GM19324 (cell line): ENCODE measurements at regions not wholly inside any gene's neighbourhood (a gene's known extent, or its start where the extent isn't known, plus 50 kb on each side); places are given as distances from the start of the nearest gene placed in this dataset.

Source experiments
- ATAC-seq: cut with Tn5 transposase; IDR thresholded peaks from one replicate; pipeline ENCODE4 v1.9.1; 2021; ENCODE audit warnings: mild to moderate bottlenecking, moderate library complexity; ENCODE audit not compliant: unreplicated experiment, low FRiP score

DNA sequence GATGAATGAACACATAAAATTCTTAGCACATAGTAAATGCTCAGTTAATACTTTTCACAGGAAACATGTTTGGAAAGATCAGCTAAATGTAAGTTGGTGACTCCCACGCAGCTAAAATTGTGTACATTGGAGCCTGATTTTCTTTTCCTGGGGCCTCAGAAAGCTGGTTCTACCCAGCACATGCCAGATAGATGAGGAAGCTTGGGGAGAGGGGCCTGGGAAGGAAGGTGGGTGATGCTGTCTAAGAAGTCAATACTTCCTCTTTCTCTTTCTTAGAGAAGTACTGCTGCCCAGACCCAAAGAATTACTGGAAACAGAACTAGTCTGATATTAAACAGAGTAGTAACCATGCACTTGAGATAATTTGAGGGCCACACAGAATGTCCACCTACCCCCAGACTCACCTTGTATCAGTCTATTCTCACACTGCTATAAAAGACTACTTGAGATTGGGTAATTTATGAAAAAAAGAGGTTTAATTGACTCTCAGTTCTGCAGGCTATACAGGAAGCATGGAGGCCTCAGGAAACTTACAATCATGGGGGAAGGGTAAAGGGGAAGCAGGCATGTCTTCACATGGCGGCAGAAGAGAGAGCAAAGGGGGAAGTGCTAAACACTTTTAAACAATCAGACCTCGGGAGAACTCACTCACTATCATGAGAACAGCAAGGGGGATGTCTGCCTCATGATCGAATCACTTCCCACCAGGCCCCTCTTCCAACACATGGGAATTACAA, 123.3 kb upstream of the MED13L start:
- no peak for ATAC-seq

DNA sequence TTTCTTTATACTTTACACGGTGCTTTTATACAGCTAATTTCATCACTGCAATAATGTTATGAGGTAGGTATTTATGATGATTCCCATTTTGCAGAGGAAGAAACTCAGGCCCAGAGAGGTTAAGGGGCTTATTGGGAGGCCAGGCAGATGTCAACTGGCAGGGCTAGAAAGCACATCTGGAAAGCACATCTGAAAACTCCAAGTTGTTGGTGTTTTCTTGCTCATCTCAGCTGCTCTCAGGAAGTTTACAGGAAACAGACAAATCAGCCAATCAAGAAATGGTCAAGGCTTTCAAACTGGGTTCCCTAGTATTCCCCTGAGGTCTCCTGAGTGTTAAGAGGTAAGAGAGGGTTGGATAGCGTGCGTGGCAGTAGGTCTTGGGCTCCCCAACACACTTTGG, 124.1 kb upstream of the MED13L start:
- no peak for ATAC-seq

DNA sequence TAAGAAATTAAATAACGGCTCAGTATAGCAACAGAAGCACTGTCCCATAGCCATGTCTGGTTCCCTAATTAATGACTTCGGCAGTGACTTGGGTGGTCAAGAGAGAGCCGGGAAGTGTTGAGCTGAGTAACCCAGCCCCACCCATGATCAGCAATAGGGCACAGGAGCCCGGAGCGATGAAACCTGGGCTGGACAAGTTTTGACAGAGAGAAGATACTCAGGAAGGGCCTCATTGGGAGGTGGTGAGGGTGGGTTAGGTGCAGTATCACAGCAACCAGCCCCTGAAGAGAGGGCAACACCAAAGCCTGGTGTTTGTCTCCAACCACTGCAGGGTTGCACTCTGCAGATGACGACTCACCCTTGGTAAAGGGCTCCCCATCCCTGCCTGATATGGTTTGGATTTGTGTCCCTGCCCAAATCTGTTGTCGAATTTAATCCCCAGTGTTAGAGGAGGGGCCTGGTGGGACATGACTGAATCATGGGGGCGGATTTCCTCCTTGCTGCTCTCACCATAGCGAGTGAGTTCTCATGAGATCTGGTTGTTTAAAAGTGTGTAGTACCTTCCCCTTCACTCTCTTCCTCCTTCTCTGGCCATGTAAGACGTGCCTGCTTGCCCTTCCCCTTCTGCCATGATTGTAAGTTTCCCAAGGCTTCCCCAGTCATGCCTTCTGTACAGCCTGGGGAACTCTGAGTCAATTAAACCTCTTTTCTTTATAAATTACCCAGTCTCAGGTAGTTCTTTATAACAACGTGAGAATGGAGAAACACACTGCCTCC, 124.9 kb upstream of the MED13L start:
- ATAC-seq = no peak

GRCh38 chr12:116403546-116403945, 126.1 kb upstream of the MED13L start:
- no peak for ATAC-seq

GRCh38 chr12:116404247-116404646, 126.8 kb upstream of the MED13L start:
- ATAC-seq = no peak

- no peak for ATAC-seq
These were observed 127.6 kb upstream of the MED13L start for GRCh38 chr12:116404913-116405611.

DNA sequence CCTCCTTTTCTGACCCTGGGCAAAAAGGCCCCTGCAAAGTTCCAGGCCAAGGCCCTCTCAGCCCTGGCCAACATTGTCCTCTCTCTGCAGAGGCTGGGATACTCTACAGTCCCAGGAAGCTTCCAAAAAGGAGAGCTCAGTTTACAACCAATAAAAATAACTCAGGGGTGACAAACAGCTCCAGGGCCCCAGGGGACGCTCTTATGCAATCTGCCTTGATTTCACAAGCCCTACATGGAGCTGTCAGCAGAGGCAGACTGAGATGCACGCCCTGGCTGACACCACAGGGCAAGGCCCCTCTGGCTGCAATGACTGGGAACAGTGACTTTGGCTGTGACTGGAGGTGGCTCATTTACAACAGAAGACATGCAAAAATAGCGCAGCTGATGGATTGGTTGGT, 129.0 kb upstream of the MED13L start:
- ATAC-seq = no peak

- no peak for ATAC-seq
These were observed 131.2 kb upstream of the MED13L start for GRCh38 chr12:116408489-116409250.

- no peak for ATAC-seq
These were observed 134.5 kb upstream of the MED13L start for GRCh38 chr12:116411977-116412376.

DNA sequence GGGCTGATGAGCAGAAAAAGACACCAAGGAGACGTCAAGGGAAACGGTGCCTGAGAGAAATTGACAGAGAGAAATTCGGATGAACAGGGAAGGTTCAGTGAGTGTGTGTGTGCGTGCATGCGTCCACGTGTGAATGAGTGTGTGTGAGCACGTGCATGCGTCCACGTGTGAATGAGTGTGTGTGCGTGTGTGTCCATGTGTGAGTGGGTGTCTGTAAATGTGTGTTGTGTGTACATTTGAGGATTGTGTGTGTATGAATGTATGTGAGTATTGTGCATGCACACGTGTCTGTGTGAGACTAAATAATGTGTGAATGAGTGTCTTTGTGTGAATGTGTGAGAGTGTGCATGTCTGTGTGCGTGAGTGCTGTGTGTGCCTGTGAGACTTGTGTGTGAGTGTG, 137.4 kb upstream of the MED13L start:
- ATAC-seq = no peak

- ATAC-seq = no peak
These were observed 138.1 kb upstream of the MED13L start for GRCh38 chr12:116415408-116416108.

- ATAC-seq = no peak
These were observed 138.7 kb upstream of the MED13L start for GRCh38 chr12:116416166-116416565.

- no peak for ATAC-seq
These were observed 140.6 kb upstream of the MAP1LC3B2 start for GRCh38 chr12:116418551-116418950.

- ATAC-seq = no peak
These were observed 138.8 kb upstream of the MAP1LC3B2 start for GRCh38 chr12:116420227-116420880.

- ATAC-seq = no peak
These were observed 137.2 kb upstream of the MAP1LC3B2 start for GRCh38 chr12:116421785-116422538.

- no peak for ATAC-seq
These were observed 136.1 kb upstream of the MAP1LC3B2 start for GRCh38 chr12:116423094-116423493.

- no peak for ATAC-seq
These were observed 133.7 kb upstream of the MAP1LC3B2 start for GRCh38 chr12:116425256-116426193.
